ENCODE measurements at regions not wholly inside any gene's neighbourhood (a gene's known extent, or its start where the extent isn't known, plus 50 kb on each side); places are given as distances from the start of the nearest gene placed in this dataset.
"Not testable (repeated sequence)": the region's sequence is repeated elsewhere in the genome, so short reads cannot be mapped to it uniquely, and the experiment has no call there.

DNA sequence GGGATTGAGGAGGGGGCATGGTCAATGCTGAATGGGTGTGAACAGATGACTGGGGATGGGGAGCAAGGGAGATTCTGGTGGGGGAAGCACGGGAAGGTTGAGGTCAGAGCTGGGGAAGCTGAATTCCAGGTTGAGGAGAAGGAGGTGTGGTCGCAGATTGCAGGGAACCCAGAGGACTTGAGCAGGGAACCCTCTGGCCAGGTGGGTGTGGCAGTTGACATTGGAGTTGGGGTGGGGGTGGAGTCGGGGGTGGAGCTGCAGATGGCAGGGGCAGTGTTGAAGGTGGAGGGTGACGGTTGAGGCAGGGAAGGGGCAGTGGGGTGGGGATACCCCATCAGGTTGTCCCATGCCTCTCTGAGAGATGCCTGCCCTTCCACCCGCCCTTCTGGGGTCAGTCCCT lies 94.7 kb downstream of the WTIP start:
- H3K9me3 ChIP-seq = peaks cover 0 to 11% of the 10 kb centered on the region in 2 donors
- TF ChIP-seq, protein P1, sequence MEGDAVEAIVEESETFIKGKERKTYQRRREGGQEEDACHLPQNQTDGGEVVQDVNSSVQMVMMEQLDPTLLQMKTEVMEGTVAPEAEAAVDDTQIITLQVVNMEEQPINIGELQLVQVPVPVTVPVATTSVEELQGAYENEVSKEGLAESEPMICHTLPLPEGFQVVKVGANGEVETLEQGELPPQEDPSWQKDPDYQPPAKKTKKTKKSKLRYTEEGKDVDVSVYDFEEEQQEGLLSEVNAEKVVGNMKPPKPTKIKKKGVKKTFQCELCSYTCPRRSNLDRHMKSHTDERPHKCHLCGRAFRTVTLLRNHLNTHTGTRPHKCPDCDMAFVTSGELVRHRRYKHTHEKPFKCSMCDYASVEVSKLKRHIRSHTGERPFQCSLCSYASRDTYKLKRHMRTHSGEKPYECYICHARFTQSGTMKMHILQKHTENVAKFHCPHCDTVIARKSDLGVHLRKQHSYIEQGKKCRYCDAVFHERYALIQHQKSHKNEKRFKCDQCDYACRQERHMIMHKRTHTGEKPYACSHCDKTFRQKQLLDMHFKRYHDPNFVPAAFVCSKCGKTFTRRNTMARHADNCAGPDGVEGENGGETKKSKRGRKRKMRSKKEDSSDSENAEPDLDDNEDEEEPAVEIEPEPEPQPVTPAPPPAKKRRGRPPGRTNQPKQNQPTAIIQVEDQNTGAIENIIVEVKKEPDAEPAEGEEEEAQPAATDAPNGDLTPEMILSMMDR (IDR thresholded peaks at IDR 0.05) = no peak
- no peaks in the 10 kb centered on the region for H3K27me3 ChIP-seq
- no peak overlapping the region for H3K27ac ChIP-seq
- no peak overlapping the region for H3K4me3 ChIP-seq
- DNase-seq (ENCODE audit: low spot score in 2 of 2) = no peak
- intact Hi-C loops (cut with DNase I) = no loop called here
- H3K4me1 ChIP-seq = no peaks in the 10 kb centered on the region
- no peaks in the 10 kb centered on the region for H3K36me3 ChIP-seq

DNA sequence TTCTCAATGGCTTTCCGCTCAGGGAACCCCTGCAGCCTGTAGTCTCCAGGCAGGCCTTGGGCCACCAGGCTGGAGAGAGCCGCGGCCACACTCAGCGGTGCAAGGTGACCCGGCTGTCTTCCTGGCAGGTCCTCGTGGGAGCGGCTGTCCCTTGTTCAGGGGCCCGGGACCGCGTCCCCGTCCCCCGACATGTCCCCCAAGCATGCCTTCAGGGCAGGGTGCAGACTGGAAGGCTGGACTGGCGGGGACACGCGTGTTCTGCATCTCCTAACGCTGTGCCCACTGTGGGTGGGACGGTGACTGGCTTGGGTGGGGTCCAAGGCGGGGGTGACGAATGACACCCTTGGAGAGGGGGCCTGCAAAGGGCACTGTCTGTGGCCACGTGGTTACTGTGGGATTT lies 93.6 kb downstream of the WTIP start:
- DNase-seq (ENCODE audit: low spot score in 2 of 2) = no peak
- Histone ChIP-seq H3K4me3 (no peak overlapping the region), H3K27me3 (no peaks in the 10 kb centered on the region), H3K9me3 (peaks cover 3 to 20% of the 10 kb centered on the region in 2 donors), H3K36me3 (no peaks in the 10 kb centered on the region), H3K4me1 (no peaks in the 10 kb centered on the region), H3K27ac (no peak overlapping the region)
- intact Hi-C loops (cut with DNase I) = no loop called here
- TF ChIP-seq, protein P1 (IDR thresholded peaks at IDR 0.05) = no peak

DNA sequence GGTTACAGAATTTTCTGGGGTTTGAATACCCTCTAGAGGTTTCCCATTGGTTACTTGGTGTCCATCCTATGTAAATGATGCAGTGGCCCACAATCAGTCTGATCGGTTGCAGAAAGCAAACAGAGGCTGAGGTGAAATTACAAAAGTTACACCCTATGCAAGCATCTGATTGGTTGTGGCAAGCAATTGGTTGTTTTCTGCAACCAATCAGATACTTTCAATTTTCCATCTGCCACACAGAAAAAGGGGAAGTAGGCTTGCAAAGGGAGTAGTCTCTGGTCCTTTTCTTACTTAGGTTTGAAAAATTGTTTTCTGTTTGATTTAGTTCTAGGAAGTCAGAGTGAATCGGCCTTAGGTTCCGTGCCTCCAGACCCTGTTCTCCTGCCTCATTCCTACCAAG lies 93.1 kb downstream of the WTIP start:
- no peaks in the 10 kb centered on the region for H3K36me3 ChIP-seq
- intact Hi-C loops (cut with DNase I) = no loop called here
- no peak for DNase-seq (ENCODE audit: low spot score in 2 of 2)
- H3K4me1 ChIP-seq = no peaks in the 10 kb centered on the region
- no peak overlapping the region for H3K27ac ChIP-seq
- H3K4me3 ChIP-seq = no peak overlapping the region
- H3K9me3 ChIP-seq = peaks cover 3 to 23% of the 10 kb centered on the region in 2 donors
- no peaks in the 10 kb centered on the region for H3K27me3 ChIP-seq
- TF ChIP-seq, protein P1 (IDR thresholded peaks at IDR 0.05) = no peak

DNA sequence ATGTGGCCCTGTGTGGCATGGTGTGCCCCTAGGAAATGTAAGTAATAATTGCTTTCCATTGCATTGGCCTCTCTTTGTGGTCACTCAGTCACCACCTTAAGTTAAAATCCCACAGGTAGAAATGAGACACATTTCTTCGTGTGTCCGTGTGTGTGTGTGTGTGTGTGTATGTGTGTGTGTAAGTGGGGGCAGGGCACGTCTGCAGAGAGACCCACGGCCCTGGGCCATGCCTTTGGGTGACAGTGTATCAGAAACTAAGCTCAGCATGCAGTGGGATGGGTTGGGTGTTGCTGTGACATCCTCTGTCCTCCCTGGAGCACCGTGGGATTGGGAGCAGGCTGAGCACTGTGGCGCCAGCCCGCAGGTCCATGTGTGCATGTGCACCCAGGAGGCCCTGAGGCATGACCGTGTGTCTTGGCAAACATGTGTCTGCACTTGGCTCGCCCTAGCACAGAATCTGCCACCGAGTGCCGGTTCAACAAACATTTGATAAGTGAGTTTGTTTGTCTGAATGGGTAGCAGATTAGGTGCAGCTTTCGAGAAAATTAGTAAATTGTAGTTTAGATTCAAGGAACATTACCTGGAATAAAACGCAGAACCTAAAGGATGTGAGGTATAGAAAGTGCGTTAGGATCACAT lies 91.8 kb downstream of the WTIP start:
- Histone ChIP-seq H3K4me1 (no peaks in the 10 kb centered on the region), H3K27ac (no peak overlapping the region), H3K36me3 (no peaks in the 10 kb centered on the region), H3K4me3 (no peak overlapping the region), H3K27me3 (no peaks in the 10 kb centered on the region), H3K9me3 (peaks cover 3 to 31% of the 10 kb centered on the region in 2 donors)
- no peak for DNase-seq (ENCODE audit: low spot score in 2 of 2)
- intact Hi-C loops (cut with DNase I) = no loop called here
- TF ChIP-seq, protein P1 (IDR thresholded peaks at IDR 0.05) = no peak

DNA sequence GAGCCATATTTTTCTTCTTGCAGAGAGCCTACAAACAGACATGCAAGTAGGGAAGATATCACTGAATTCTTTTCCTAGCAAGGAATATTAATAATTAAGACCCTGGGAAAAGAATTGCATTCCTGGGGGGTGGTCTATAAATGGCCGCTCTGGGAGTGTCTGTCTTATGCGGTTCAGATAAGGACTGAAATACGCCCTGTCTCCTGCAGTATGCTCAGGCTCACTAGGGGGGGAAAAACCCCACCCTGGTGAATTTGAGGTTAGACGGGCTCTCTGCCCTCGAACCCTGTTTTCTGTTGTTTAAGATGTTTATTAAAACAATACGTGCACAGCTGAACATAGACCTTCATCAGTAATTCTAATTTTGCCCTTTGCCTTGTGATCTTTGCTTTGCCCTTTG lies 88.6 kb downstream of the WTIP start:
- H3K27me3 ChIP-seq; H3K27ac ChIP-seq; H3K4me1 ChIP-seq; H3K36me3 ChIP-seq; H3K4me3 ChIP-seq; intact Hi-C loops (cut with DNase I); DNase-seq (ENCODE audit: low spot score in 2 of 2): not testable (repeated sequence)
- peaks cover 3 to 35% of the 10 kb centered on the region in 2 donors for H3K9me3 ChIP-seq

DNA sequence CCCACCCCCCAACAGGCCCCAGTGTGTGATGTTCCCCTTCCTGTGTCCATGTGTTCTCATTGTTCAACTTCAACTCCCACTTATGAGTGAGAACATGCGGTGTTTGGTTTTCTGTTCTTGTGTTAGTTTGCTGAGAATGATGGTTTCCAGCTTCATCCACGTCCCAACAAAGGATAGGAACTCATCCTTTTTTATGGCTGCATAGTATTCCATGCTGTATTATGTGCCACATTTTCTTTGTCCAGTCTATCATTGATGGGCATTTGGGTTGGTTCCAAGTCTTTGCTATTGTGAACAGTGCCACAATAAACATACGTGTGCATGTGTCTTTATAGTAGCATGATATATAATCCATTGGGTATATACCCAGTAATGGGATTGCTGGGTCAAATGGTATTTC lies 80.8 kb downstream of the WTIP start:
- intact Hi-C loops (cut with DNase I); H3K9me3 ChIP-seq; H3K27me3 ChIP-seq; DNase-seq (ENCODE audit: low spot score in 2 of 2); H3K36me3 ChIP-seq; H3K4me1 ChIP-seq; H3K4me3 ChIP-seq; H3K27ac ChIP-seq: not testable (repeated sequence)
